Prostate gland (tissue), 2 donors: ENCODE measurements at regions not wholly inside any gene's neighbourhood (a gene's known extent, or its start where the extent isn't known, plus 50 kb on each side); places are given as distances from the start of the nearest gene placed in this dataset.

Experiments used
- DNase-seq: peaks from one replicate; pipeline ENCODE4 v3.0.0-alpha.2; 2019; ENCODE audit warnings: low spot score
- H3K27ac ChIP-seq, 2 donors: fragments of 200-600 bp; sonication (generic); 2 replicates each; pipeline ENCODE4 v1.5.1; 2017 to 2019
- H3K27me3 ChIP-seq: fragments of 200-600 bp; sonication (generic); replicated peaks from 2 replicates; pipeline ENCODE4 v1.5.1; 2019; ENCODE audit not compliant: insufficient read depth
- H3K36me3 ChIP-seq, 2 donors: fragments of 200-600 bp; sonication (generic); 1 replicate in 1 of 2; 2 replicates in 1 of 2; pipeline versions ENCODE4 v1.5.1 to v1.8.1; 2017 to 2019
- H3K4me1 ChIP-seq: fragments of 200-600 bp; sonication (generic); replicated peaks from 2 replicates; pipeline ENCODE4 v1.5.1; 2019
- H3K4me3 ChIP-seq, 2 donors: fragments of 200-600 bp; sonication (generic); 2 replicates each; pipeline ENCODE4 v1.5.1; 2017 to 2019
- H3K9me3 ChIP-seq: fragments of 200-600 bp; sonication (generic); 2 replicates; pipeline ENCODE4 v1.5.1; 2017
- CTCF ChIP-seq, 4 experiments: fragments of 200-600 bp in 2 of 4; fragments of 450-650 bp in 2 of 4; sonication (generic) in 2 of 4; IDR thresholded peaks; 1 replicate in 3 of 4; 2 replicates in 1 of 4; pipeline ENCODE4 v1.5.1; 2016 to 2019; ENCODE audit warnings: antibody characterized with exemption in 4 of 4, mild to moderate bottlenecking in 2 of 4, moderate library complexity in 2 of 4
- POLR2A ChIP-seq: fragments of 450-650 bp; IDR thresholded peaks from one replicate; pipeline ENCODE4 v1.6.1; 2016; ENCODE audit warnings: antibody characterized with exemption, mild to moderate bottlenecking
- POLR2AphosphoS5 ChIP-seq: sonication (generic); formaldehyde crosslinking; IDR thresholded peaks from one replicate; pipeline ENCODE4 v1.6.1; 2017; ENCODE audit warnings: antibody characterized with exemption
- WGBS: methylation state at CpG from one replicate; pipeline ENCODE4 v1.1.5; 2018; 5-methylcytosine and 5-hydroxymethylcytosine counted together
- intact Hi-C: fragments of 100-400 bp; cut with DNase I; formaldehyde crosslinking; loops from one replicate; pipeline ENCODE4 v1.14.2; 2022

DNA sequence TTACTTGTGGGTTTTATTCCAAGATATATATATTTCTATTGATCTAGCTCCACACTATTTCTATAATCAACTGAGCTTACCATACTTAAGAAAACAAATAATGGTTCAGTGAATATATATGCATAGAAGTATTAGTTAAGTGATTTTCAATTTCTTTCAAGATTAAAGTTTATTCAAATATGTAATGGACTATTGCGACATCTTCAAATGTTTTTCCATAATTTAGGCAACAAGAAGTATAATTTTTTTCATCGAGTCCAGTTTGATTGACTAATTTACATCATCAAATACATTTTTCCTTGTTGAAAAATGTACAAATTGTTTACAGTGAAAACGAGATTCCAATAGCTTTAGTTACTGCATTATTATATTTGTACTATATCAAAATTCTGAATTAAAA lies 528.6 kb downstream of the PTPRC start:
- Histone ChIP-seq H3K9me3 (no peaks in the 10 kb centered on the region), H3K4me3 (no peak overlapping the region), H3K4me1 (no peaks in the 10 kb centered on the region), H3K36me3 (no peaks in the 10 kb centered on the region), H3K27me3 (no peaks in the 10 kb centered on the region), H3K27ac (no peak overlapping the region)
- intact Hi-C loops, result no loop called here
- TF ChIP-seq CTCF (IDR thresholded peaks at IDR 0.05) (no peak), POLR2AphosphoS5 (no peak), POLR2A (no peak)
- WGBS, result 90% methylated on average over 3 of the region's 3 CpGs
- no peak for DNase-seq

DNA sequence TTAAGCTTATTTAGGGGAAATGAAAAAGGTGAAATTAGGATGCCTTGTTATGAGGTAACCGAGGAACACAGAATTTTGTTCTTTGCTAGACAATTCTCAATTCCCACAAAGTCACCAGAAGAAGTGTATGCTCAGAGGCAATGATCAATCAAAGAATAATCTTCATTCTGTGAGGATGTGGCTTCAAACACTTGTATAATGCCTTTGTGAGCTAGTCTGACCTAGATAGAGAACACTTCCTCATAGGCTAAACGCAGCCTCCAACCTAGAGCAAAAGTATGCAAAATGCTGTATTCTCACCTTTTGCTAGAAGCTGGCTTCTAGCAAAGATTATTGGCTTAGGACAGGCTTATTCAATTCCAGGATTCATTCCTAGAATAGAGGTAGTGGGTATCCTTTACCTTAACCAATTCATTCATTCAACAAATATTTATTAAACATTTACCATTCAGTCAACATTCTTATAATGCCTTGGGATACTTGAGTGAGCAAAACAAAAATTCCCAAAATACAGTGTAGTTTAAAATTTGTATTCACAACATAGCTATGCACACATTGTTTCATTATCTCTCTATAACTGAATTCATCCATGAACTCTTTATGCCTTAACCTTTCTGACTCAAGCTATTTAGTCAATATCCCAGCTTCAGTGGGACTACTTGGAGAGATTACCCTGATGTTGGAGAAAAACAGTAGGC lies 530.2 kb downstream of the PTPRC start:
- WGBS, result 75% methylated on average over 2 of the region's 2 CpGs
- no peak for DNase-seq
- H3K4me1 ChIP-seq, result no peaks in the 10 kb centered on the region
- no peaks in the 10 kb centered on the region for H3K27me3 ChIP-seq
- no peaks in the 10 kb centered on the region for H3K36me3 ChIP-seq
- H3K9me3 ChIP-seq, result no peaks in the 10 kb centered on the region
- intact Hi-C loops, result no loop called here
- H3K27ac ChIP-seq, result no peak overlapping the region
- TF ChIP-seq POLR2AphosphoS5 (no peak), CTCF (IDR thresholded peaks at IDR 0.05) (no peak), POLR2A (no peak)
- no peak overlapping the region for H3K4me3 ChIP-seq

DNA sequence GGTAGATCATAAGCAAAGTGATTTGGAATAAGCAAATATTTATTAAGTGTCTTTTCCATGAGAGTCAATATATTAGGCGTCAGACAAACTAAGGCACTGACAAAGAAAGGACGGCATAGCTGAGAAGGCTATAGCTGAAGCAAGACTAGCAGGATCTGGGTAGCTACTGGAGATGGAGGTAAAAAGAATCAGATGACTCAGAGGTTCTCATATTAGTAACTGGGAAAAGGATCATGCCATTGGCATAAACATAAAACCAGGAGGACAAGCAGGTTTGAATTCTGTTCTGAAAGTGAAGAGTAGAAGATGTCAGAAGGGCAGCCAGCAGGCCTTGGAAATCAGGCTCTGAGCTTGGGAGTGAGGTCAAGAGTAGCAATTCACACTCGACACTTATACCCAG lies 531.9 kb downstream of the PTPRC start:
- Histone ChIP-seq H3K9me3 (no peaks in the 10 kb centered on the region), H3K4me1 (no peaks in the 10 kb centered on the region), H3K4me3 (no peak overlapping the region), H3K27me3 (no peaks in the 10 kb centered on the region), H3K27ac (no peak overlapping the region), H3K36me3 (no peaks in the 10 kb centered on the region)
- TF ChIP-seq POLR2A, result no peak
- DNase-seq, result no peak
- 94% methylated on average over 3 of the region's 3 CpGs for WGBS
- intact Hi-C loops, result no loop called here

DNA sequence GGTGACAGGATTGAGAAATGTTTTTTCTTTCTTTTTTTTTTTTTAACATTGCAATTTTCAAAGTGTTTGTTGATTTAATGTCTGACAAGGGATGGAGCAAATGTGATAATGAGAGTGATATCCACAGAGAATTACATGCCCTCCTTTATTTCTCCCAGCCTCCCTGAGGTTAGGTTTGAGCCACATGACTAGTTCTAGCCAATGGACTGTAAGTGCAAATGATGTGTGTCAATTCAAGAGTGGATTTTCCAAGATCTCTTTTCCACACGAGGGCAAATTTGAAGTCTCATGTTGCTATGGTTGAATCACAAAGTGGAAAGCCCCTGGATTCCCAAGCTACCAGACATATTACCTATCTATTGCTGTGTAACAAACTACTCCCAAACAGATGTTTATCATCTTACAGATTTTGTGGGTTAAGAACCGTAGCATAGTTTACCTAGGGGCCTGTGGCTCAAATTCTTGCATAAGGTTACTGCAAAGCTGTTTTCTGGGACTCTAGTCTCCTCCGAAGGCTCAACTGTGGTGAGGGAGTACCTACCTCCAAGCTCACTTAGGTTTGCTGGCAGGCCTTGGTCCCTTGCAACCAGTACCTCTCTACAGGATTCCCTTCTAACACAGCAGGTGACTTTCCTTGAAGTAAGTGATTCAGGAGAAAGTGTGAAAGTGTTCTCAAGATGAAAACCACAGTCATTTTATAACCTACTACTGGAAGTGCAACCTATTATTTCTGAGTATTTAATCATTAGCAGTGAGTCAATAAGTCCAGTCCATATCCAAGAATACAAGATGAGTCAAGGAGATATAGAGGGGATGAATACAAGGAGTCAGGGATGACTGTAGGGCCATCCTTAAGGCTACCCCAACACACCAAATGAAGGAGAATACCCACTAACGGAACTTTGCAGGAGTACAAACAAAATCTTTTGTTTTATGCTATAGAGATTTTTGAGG lies 533.6 kb downstream of the PTPRC start:
- Histone ChIP-seq H3K27ac (no peak overlapping the region), H3K27me3 (no peaks in the 10 kb centered on the region), H3K4me1 (no peaks in the 10 kb centered on the region), H3K4me3 (no peak overlapping the region), H3K9me3 (no peaks in the 10 kb centered on the region), H3K36me3 (no peaks in the 10 kb centered on the region)
- no peak for TF ChIP-seq CTCF (IDR thresholded peaks at IDR 0.05)
- TF ChIP-seq POLR2AphosphoS5, result no peak
- no peak for TF ChIP-seq POLR2A
- WGBS, result 60% methylated on average over 4 of the region's 4 CpGs
- DNase-seq, result no peak
- intact Hi-C loops, result no loop called here

GRCh38 chr1:199173356-199173755 lies 534.5 kb downstream of the PTPRC start:
- no peak for TF ChIP-seq POLR2AphosphoS5
- no peak for TF ChIP-seq CTCF (IDR thresholded peaks at IDR 0.05)
- no peak for TF ChIP-seq POLR2A
- no peaks in the 10 kb centered on the region for H3K27me3 ChIP-seq
- H3K27ac ChIP-seq, result no peak overlapping the region
- intact Hi-C loops, result no loop called here
- H3K4me3 ChIP-seq, result no peak overlapping the region
- H3K9me3 ChIP-seq, result no peaks in the 10 kb centered on the region
- DNase-seq, result no peak
- no peaks in the 10 kb centered on the region for H3K4me1 ChIP-seq
- no peaks in the 10 kb centered on the region for H3K36me3 ChIP-seq
